ENCODE measurements at regions not wholly inside any gene's neighbourhood (a gene's known extent, or its start where the extent isn't known, plus 50 kb on each side); places are given as distances from the start of the nearest gene placed in this dataset.

DNA sequence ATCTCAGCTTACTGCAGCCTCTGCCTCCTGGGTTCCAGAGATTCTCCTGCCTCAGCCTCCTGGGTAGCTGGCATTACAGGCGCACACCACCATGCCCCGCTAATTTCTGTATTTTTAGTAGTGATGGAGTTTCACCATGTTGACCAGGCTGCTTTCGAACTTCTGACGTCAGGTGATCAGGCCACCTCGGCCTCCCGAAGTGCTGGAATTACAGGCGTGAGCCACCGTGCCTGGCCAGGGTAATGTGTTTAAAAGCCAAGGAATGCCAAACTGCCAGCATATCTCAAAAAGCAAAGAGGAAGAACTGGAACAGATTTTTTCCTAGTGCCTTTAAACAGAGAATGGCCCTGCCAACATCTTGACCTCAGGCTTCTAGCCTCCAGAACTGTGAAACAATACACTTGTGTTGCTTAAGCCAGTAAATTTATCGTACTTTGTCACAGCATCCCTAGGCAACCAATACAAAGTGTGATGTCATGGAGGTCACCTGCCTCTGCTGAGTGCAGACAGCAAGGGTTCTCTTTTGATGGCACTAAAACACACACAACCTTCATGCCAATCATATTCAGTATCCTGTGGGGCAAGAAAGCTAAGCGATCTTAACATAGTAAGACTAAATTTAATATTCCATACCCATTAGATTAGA, 858.3 kb upstream of the TMPRSS15 start:
- no peak for DNase-seq

DNA sequence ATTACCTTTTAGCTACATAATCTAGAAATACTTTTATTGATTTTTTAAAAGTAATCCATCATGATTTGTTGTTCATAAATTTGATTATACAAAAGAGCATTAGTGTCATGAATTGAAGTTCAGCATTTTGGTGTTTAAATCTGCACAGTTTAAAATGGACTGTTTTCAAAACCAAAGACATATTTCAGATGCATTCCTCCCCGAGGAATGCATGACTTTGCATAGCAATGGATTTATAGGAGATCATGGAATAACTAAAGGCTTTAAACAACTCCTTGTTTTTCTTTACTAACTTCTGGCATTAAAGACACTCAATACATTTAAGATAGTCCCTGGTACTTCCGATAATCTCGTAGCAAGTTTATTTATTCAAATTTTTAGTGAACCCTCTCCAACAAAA, 863.1 kb upstream of the TMPRSS15 start:
- no peak for DNase-seq

DNA sequence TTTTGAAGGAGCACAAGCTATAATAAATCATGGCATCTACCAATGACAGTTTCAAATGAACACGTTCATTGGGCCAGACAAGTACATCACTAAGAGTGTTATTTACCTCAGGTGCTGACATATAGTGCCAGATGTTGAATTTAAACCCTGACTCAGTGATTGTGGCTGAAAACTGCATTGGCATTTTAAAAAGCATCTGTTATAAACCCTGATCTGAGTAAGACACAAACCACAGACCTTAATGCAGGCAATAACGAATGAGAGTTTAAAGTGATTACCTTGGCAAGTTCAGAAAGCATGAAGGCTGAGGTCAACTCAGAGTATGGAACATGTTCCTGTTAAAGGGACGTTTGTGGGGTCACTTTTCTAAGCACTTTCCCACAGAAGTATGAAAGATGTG, 865.1 kb upstream of the TMPRSS15 start:
- no peak for DNase-seq

DNA sequence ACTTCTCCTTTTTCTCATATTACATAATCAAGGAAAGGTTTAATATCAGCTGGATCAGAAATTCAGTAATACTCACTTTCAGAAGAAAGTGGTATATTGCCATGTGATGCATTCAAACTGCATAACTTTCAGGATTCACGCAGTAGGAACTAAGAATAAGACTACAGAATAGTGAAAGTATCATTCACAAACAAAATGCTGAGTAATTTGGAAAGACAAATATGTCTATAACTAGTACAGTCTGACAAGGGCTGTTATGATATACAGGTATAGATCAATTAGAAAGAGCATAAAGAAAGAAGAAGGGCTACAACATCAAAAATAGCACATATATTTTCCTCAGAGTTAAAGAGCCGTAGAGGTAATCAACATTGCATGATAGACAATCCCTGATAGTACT, 871.5 kb upstream of the TMPRSS15 start:
- DNase-seq: no peak

DNA sequence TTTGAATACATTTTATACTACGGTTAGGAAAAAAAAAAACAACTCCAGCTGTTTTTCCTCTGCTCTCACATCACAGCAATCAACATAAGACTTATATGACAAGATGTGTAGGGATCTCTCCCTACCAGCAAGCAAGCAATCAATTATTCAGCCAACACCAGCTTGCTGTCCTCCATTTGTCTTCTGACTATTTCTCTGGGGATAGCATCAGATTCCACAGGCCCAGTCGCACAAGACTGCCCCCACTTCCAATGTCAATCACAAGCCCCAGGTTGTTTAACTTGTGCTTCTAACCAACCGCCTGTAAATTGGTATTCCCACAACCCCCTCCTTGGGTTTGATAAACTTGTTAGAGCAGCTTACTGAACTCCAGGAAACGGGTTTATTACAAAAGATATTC, 873.1 kb upstream of the TMPRSS15 start:
- no peak for DNase-seq

DNA sequence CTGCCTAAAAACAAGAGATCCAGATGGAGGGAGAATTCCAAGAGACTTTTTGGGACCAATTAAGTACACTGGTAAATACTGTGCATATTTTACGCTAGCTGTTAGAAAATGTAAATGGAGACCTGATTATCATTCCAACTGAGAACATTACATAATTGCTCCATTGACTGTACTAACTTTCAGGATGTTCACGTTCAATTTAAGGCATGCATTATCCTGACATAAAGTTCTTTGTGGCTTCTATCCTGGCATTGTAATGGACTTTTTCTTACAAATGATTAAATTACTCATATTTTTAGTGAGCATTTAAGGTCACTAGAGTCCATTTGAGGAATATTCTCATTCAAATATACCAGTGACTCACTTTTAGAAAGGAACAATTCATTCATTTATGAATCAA, 883.3 kb upstream of the TMPRSS15 start:
- no peak for DNase-seq

DNA sequence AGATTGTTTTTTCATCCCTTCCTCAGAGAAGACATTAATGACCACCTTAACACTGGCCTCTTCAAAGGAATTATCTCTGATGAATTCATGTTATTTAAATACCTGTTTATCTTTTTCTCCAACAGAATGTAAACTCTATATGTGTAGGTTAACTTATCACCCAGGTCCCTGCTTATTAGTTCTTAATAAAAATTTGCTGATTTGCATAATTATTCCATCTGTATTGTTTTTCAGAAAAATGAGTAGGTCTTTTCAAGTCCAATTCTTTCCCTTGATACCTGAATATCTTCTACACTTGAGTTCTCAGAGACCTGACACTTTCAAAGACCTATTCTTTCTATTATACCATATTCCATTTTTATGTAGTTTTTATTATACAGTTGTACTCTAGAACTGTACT, 886.7 kb upstream of the TMPRSS15 start:
- DNase-seq: no peak

DNA sequence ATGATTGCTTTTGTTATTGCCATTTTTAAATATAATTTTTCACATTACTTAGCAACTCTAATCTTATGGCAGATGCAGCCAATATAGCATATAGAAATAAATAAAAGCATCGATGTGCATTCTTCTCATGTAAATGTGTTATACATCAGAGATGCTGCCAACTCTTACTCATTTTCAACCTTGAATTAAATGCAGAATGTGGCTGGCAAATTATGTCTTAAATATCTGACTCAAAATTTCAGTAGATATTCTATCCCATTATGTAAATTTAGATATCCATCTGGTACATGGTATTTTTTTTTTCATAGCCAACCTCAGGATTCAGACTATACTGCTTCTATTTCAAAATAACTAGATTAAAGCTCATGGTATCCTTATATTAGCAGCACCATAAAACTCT, 916.7 kb upstream of the TMPRSS15 start:
- no peak for DNase-seq

DNA sequence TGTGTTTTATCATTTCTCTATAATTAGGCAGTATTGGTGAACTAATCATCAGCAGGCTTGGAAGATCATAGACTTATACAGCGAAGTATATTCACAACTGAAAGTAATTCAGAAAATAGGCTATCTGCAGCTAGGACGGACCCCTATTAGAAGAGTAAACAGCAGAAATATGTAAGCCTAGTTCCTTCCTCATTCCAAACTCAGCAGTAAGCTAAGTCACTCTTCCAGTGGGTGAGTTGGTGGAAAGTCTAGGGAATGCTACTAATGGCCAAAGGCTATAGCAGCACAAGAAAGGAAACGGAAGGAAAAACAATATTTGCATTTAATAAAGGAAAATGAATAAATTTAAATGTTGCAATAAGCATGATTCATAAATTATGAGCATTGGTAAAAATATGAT, 918.1 kb upstream of the TMPRSS15 start:
- no peak for DNase-seq

DNA sequence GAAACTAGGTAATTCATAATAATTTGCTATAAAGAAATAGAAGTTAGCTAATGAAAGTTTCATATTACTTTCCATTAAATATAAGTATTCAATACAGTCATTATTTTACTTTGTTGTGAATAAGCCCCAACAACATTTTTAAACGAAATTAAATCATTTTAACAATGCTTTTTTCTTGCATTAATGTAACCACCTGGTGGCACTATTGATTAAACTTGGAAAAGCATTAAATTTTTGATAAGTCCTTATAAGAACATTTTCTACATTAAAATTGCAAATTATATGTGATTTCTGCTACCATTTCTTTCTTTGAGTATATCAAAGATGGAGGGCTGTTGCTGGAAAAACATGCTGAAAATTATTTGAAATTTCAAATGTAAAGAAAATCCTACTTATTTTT, 918.8 kb upstream of the TMPRSS15 start:
- no peak for DNase-seq

DNA sequence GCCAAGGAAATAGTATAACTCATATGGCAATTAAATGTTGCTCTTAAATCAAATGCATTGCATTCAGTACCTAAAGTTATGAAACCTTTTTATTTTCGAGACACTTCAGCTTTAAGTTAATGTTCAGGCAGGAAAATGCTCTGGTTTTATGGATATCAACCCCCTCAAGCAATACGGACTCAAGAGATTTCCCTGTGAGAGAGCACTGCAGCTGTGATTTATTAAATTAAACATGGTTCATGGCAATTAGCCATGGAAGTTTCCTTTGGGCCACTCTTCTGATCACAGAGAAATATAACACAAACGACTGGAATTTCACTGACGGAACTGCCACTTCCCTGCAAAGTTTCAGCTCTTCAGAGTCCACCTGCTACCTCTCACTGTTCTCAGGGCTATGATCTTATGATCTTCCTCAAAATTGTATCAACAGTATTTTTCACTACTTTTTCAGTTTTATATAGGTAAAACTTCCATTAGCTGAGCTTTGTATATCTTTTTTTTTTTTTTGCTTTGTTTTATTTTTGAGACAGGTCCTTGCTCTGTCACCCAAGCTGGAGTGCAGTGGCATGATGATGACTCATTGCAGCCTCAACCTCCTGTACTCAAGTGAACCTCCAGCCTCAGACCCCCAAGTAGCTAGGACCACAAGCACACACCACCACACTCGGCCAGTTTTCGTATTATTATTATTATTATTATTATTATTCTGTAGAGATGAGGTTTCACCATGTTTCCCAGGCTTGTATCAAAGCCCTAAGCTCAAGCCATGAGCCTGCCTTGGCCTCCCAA, 923.1 kb upstream of the TMPRSS15 start:
- DNase-seq: no peak

DNA sequence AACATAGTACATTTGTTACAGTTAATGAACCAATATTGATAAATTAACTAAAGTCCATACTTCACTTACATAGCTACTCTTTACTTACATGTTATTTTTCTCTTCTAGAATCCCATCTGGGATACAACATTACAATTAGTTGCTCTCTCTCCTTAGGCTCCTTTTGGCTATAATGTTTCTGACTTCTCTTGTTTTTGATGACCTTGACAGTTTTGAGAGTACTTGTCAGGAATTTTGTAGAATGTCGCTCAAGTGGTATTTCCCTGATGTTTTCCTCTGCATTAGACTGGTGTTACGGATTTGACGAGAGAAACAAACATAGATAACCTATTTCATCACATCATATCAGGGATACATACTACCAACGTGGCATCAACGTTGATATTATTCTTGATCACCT, 925.4 kb upstream of the TMPRSS15 start:
- no peak for DNase-seq

DNA sequence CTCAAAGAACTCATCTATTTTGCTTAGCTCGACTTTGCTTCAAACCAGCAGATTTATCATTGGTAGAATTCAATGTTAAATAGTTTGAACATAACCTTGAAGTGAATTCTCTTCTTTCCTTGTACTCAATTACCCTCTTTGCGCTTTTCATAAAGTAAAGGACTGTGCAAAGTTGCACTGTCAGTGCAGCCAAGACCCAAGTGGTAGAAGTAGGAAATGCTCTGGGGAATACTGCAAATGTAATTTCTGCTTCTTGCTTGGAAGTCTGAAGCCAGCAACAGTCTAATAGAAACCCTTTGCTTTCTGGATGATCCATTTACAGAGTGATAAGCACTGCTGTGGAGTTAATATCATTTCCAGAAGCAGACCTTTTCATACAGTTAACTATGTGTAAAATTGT, 936.7 kb upstream of the TMPRSS15 start:
- no peak for DNase-seq

DNA sequence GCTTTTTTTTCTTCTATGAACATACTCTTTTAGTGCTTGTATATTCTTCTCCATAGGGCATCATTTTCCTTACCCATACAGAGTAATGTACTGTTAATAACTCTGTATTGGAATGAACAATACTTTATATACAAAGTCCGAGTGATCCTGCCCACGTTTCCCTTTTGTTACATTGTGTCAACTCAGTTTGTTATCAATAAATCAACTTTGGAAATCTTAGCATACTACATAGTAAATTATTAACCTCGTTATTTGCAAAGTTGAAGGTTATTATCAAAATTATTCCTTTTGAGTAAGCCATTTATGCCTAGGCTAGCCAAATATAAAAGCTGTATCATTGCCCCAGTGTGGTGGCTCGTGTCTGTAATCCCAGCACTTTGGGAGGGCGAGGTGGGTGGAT, 937.4 kb upstream of the TMPRSS15 start:
- DNase-seq: no peak

DNA sequence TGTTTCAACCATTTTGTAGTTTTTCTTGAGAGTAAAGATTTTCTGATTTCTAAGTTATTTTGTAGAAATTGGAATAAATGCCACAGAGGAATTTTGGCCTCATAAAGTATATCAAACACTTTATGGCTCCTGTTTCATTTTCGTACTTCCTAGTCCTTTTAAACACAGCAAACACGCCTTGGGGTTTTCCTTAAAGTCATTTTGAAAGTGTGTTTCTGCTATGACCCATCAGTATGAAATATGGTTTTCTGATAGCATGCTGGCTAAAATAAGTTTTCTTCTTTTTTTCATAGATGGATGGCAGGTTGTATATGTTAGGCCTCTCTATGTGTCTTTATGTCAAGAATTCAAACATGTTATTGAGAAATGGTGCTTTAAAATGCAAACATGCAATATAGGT, 940.1 kb upstream of the TMPRSS15 start:
- no peak for DNase-seq

DNA sequence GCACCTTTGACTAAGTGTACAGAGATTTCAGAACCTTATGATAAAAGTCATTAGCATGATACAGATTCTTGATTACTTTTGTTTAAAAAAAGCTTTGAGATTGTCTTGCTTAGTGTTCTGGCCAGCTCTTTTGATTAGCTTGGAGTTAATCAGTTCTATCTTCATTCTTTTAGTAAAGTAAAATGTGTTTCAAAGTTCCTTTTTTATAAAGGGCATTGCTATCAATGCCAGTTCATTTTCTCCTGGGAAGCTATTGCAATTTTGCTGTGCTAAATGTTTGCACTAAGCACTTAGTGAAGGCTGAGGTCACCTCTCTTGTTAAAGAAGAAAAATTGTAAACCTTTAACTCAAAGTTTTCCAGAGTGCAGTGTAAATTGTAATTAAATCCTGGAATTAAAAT, 946.7 kb upstream of the TMPRSS15 start:
- DNase-seq: no peak

DNA sequence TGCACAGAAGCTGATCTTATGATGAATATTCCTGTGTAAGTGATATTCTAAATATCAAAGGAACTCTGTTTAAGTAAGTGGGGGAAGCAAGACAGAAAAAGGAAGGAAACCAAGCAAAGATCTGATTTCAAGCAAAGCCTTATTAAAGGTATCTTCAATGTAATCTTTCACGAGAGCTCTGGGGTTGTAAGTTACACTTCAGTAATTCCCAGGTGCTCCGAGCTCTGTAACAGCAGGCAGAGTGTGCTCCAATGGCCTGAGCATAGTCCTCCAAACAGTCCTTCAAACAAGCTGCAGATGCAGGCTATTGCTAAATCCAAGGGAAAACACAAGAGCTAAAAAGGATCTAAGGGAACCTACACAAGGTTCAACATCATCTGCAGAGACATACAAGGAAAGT, 949.7 kb upstream of the TMPRSS15 start:
- DNase-seq: no peak

DNA sequence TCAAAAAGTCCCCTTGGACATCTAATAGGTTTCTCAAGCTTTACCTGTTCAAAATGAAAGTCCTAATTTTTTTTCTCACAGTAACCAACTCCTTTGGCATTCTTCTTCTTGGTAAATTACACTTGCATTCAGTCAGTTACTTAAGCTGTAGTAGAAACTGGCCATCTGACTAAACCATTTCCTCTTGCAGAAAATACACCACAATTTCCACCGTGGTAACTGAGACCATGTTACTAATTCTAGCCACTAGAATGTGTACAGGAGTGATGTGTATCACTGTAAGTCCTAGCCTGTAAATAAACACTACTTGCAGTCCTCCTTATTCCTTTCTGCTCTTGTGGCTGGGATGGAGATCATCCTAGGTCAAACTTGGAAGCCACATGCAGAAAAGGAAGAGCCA, 965.4 kb upstream of the TMPRSS15 start:
- no peak for DNase-seq

DNA sequence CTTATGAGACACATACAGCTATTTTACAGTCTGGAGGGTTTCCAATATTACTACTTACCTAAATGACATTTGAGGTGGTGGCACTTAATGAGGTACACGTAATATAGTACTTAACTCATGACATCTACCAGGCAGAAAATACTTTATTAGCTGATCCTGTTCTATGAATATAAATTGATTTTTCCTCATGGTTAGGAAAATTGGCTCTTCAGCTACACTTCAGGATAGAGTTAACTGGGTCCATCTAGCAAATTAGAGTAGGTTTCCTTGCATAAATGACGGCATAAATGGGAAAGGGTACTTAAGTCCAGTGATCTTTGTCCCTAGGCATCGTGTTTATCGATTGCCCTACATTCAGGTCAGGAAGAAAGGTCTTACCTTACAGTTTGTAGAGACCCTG, 988.8 kb upstream of the TMPRSS15 start:
- DNase-seq: no peak

DNA sequence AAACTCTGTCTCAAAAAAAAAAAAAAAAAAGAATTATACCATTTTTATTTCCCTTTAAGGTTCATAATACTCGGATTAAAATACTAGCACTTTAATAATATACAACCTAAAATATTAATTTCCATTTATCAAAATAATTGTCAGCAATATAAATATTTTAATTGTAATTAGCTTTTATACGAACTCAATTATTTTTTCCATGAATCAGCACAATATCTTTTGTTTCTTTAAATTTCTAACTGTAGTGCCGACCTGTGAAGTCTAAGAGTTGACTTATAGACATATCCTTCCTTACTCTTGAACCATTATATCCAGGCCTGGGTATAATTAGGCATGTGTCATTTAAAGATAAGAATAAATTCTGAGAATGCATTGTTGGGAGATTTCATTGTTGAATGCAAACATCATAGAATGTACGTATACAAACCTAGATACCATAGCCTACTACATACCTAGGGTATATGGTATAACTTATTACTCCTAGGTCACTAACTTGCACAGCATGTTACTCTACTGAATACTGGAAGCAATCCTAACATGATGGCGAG, 996.7 kb upstream of the TMPRSS15 start:
- no peak for DNase-seq

DNA sequence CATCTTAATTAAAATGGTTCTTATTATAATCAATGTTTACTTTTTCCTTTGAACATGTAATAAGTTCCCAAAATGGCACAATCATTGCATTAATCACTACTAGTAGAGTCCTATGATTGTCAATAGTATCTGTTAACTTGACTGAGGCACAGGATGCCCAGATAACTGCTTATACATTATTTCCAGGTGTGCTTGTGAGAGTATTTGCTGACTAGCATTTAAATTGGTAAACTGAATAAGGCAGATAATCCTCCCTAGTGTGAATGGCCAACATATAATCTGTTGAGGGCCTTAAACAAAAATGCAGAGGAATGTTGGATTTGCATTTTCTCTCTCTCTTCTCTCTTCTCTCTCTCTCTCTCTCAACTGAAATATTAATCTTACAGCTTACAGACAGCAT, 999.3 kb upstream of the TMPRSS15 start:
- no peak for DNase-seq

DNA sequence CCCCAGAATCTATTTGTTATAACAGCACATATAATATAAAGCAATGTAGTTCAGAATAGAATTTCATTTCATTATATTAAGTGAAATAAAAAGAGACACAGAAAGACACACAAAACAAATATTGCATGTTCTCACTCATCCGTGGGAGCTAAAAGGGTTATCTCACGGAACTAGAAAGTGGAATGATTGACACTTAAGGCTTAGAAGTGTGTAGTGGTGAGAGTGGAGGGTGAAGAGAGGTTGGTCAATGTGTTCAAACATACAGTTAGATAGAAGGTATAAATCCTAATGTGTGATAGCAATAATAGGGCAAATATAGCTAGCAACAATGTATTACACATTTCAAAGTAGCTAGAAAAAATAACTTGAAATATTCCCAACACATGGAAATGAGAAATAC, 1001.7 kb upstream of the TMPRSS15 start:
- DNase-seq: no peak

DNA sequence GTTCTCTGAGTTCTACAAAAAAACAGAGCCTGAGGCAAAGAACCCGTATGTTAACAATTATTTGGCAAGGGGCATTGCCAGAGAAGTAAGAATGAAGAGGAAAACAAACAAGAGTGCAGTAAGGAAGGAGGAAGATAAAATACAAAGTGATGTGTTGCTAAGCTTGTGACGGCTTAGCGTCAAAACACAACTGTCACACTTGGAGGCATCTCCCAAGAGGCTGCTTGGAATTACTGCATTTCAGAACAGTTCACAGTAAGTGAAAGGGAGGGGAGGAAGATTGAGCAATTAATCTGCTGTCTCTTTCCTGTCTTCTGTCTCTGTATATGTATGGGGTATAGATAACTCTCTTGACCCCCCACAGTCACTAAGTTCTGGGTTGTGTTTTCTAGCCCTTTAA, 1017.0 kb upstream of the TMPRSS15 start:
- DNase-seq: no peak

DNA sequence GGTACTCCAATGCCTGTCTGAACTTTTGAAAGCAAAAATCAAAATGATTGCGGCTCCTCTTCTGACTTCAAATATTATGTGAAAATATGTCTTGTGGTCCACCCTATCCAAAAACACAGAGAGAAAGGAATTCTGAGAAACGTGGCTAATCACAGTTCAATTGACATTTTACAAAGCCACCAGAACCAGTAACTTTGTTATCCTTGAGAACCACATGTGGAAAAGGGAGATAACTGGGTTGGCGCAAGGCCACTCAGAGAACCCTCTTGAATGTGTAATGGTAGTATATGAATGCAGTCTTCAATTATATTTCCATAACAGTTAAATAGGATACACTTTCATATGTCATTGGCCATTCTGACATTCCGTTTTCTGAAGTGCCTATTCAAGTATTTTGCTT, 1030.0 kb upstream of the TMPRSS15 start:
- no peak for DNase-seq
